B cell (primary cell): ENCODE measurements at regions not wholly inside any gene's neighbourhood (a gene's known extent, or its start where the extent isn't known, plus 50 kb on each side); places are given as distances from the start of the nearest gene placed in this dataset.

Source experiments
- ATAC-seq: fragments of 200-7000 bp; cut with Tn5 transposase; one replicate; pipeline ENCODE4 v1.10.0; 2021; ENCODE audit warnings: low read depth, mild to moderate bottlenecking, moderate number of reproducible peaks, moderate library complexity
- CTCF ChIA-PET: fragments of 350-600 bp; sonication (Branson Sonifier 250); formaldehyde crosslinking; loops from one replicate; lab custom pipeline; 2021; ENCODE audit warnings: antibody characterized with exemption, inconsistent platforms; lab: Charles Lee
- POLR2A ChIA-PET: fragments of 350-600 bp; sonication (Branson Sonifier 250); formaldehyde crosslinking; loops from one replicate; lab custom pipeline; 2021; ENCODE audit warnings: antibody characterized with exemption; lab: Charles Lee
- DNase-seq: peaks from one replicate; pipeline ENCODE4 v3.0.0; 2013
- H2AFZ ChIP-seq: 2 replicates; pipeline ENCODE4 v1.6.1; 2012; ENCODE audit warnings: mild to moderate bottlenecking, low read depth, low read length; ENCODE audit not compliant: insufficient read depth, poor library complexity, severe bottlenecking
- H3K27ac ChIP-seq, 2 donors: 1 replicate in 1 of 2; 2 replicates in 1 of 2; pipeline ENCODE4 v1.5.1; 2012 to 2013; ENCODE audit warnings: low read length in 2 of 2, mild to moderate bottlenecking in 2 of 2, moderate library complexity in 1 of 2
- H3K27me3 ChIP-seq, 4 experiments: fragments of 200-600 bp in 1 of 4; sonication (generic) in 1 of 4; replicated peaks in 1 of 4; 1 replicate in 2 of 4; 2 replicates in 2 of 4; pipeline versions ENCODE4 v1.6.1 to v1.7.0; 2013 to 2016; ENCODE audit warnings: low read length in 3 of 4, mild to moderate bottlenecking in 2 of 4, mixed read lengths in 1 of 4, moderate library complexity in 1 of 4; ENCODE audit not compliant: insufficient read depth in 4 of 4, control insufficient read depth in 3 of 4; ENCODE audit errors: control extremely low read depth in 1 of 4
- H3K36me3 ChIP-seq, 2 experiments: replicated peaks in 1 of 2; 1 replicate in 1 of 2; 2 replicates in 1 of 2; pipeline versions ENCODE4 v1.6.1 to v1.7.1; 2013; ENCODE audit warnings: low read length in 1 of 2; ENCODE audit not compliant: insufficient read depth in 2 of 2, control insufficient read depth in 1 of 2; ENCODE audit errors: control extremely low read depth in 1 of 2, extremely low read depth in 1 of 2
- H3K4me1 ChIP-seq, 2 donors: fragments of 200-600 bp in 1 of 2; sonication (generic) in 1 of 2; 1 replicate in 1 of 2; 2 replicates in 1 of 2; pipeline versions ENCODE4 v1.5.1 to v1.6.1; 2013 to 2017; ENCODE audit warnings: low read length in 2 of 2; ENCODE audit not compliant: control insufficient read depth in 2 of 2, insufficient read depth in 2 of 2
- H3K4me2 ChIP-seq: replicated peaks from 2 replicates; pipeline ENCODE3; 2012; ENCODE audit warnings: mild to moderate bottlenecking, low read depth, low read length; ENCODE audit not compliant: poor library complexity, severe bottlenecking
- H3K4me3 ChIP-seq, 5 experiments: fragments of 200-600 bp in 1 of 5; sonication (generic) in 1 of 5; 1 replicate in 3 of 5; 2 replicates in 2 of 5; pipeline versions ENCODE4 v1.5.1 to v1.7.0; 2011 to 2016; ENCODE audit warnings: low read length in 4 of 5, mild to moderate bottlenecking in 4 of 5, low read depth in 2 of 5, control low read depth in 1 of 5, moderate library complexity in 1 of 5; ENCODE audit not compliant: insufficient read depth in 1 of 5; ENCODE audit errors: control extremely low read depth in 1 of 5, extremely low read depth in 1 of 5
- H3K79me2 ChIP-seq: fragments of 200-600 bp; sonication (generic); one replicate; pipeline ENCODE4 v1.6.0; 2016; ENCODE audit warnings: low read length; ENCODE audit not compliant: control insufficient read depth, insufficient read depth
- H3K9ac ChIP-seq: fragments of 200-600 bp; sonication (generic); 2 replicates; pipeline ENCODE4 v1.6.1; 2017; ENCODE audit warnings: mild to moderate bottlenecking, low read length, moderate library complexity
- H3K9me3 ChIP-seq, 3 donors: one replicate each; pipeline versions ENCODE4 v1.6.1 to v1.7.1; 2013; ENCODE audit warnings: low read length in 2 of 3; ENCODE audit not compliant: control insufficient read depth in 2 of 3, insufficient read depth in 1 of 3; ENCODE audit errors: control extremely low read depth in 1 of 3
- H4K20me1 ChIP-seq: 2 replicates; pipeline ENCODE4 v1.6.0; 2012; ENCODE audit warnings: mild to moderate bottlenecking, low read length; ENCODE audit not compliant: insufficient read depth, control insufficient read depth, poor library complexity, severe bottlenecking
- H3K27ac Mint-ChIP-seq: one replicate; pipeline ENCODE4 v1.8.0; 2021; ENCODE audit warnings: mixed read lengths
- H3K27me3 Mint-ChIP-seq: one replicate; pipeline ENCODE4 v1.8.0; 2021; ENCODE audit warnings: mixed read lengths
- H3K4me1 Mint-ChIP-seq: one replicate; pipeline ENCODE4 v1.8.0; 2021; ENCODE audit warnings: mixed read lengths
- H3K4me3 Mint-ChIP-seq: one replicate; pipeline ENCODE4 v1.8.0; 2021; ENCODE audit warnings: mixed read lengths
- H3K9me3 Mint-ChIP-seq: one replicate; pipeline ENCODE4 v1.8.0; 2022; ENCODE audit warnings: mixed read lengths; ENCODE audit not compliant: insufficient read depth
- EZH2 ChIP-seq: IDR thresholded peaks from 2 replicates; pipeline ENCODE4 v1.6.1; 2012; ENCODE audit warnings: borderline replicate concordance, low read depth, mild to moderate bottlenecking, moderate library complexity, low read length; ENCODE audit not compliant: insufficient read depth, poor library complexity, severe bottlenecking
- WGBS: methylation state at CpG from one replicate; pipeline ENCODE4 v1.1.5; 2013; ENCODE audit warnings: missing lambda C conversion rate; ENCODE audit not compliant: insufficient coverage; 5-methylcytosine and 5-hydroxymethylcytosine counted together
- intact Hi-C: fragments of 100-400 bp; cut with micrococcal nuclease; formaldehyde crosslinking; loops from one replicate; pipeline ENCODE4 v1.10.0; 2022
- TF ChIP-seq, protein P1 (sequence below): fragments of 200-600 bp; IDR thresholded peaks from one replicate; pipeline ENCODE4 v1.8.0; 2022; ENCODE audit warnings: antibody characterized with exemption, mild to moderate bottlenecking

- Mint-ChIP-seq H3K27ac (no peak overlapping the region), H3K4me3 (no peak overlapping the region), H3K9me3 (no peaks in the 10 kb centered on the region), H3K27me3 (no peaks in the 10 kb centered on the region), H3K4me1 (no peaks in the 10 kb centered on the region)
- CTCF ChIA-PET, result interaction anchor here (0.5 kb wide), 1 partner anchor 36 kb away, joined by 4 read pairs; no protein-coding TSS in a partner anchor
- ATAC-seq, result no peak
- no peak overlapping the region for H2AFZ ChIP-seq
- no peak overlapping the region for H3K9ac ChIP-seq
- no peaks in the 10 kb centered on the region for H3K27me3 ChIP-seq
- TF ChIP-seq EZH2, result no peak
- TF ChIP-seq, protein P1, sequence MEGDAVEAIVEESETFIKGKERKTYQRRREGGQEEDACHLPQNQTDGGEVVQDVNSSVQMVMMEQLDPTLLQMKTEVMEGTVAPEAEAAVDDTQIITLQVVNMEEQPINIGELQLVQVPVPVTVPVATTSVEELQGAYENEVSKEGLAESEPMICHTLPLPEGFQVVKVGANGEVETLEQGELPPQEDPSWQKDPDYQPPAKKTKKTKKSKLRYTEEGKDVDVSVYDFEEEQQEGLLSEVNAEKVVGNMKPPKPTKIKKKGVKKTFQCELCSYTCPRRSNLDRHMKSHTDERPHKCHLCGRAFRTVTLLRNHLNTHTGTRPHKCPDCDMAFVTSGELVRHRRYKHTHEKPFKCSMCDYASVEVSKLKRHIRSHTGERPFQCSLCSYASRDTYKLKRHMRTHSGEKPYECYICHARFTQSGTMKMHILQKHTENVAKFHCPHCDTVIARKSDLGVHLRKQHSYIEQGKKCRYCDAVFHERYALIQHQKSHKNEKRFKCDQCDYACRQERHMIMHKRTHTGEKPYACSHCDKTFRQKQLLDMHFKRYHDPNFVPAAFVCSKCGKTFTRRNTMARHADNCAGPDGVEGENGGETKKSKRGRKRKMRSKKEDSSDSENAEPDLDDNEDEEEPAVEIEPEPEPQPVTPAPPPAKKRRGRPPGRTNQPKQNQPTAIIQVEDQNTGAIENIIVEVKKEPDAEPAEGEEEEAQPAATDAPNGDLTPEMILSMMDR, result no peak
- no peak overlapping the region for H3K27ac ChIP-seq
- no peaks in the 10 kb centered on the region for H3K4me1 ChIP-seq
- H3K4me2 ChIP-seq, result no peak overlapping the region
- WGBS, result 70% methylated on average over 2 of the region's 2 CpGs
- no peak for DNase-seq
- POLR2A ChIA-PET, result no interaction called here
- H4K20me1 ChIP-seq, result no peaks in the 10 kb centered on the region
- H3K36me3 ChIP-seq, result no peaks in the 10 kb centered on the region
- no peaks in the 10 kb centered on the region for H3K79me2 ChIP-seq
- intact Hi-C loops, result no loop called here
- peaks cover 0 to 9% (median 0%) of the 10 kb centered on the region in 3 donors for H3K9me3 ChIP-seq
- H3K4me3 ChIP-seq, result no peak overlapping the region
These were observed 449.5 kb upstream of the MKI67 start for GRCh38 chr10:128575761-128576160.

DNA sequence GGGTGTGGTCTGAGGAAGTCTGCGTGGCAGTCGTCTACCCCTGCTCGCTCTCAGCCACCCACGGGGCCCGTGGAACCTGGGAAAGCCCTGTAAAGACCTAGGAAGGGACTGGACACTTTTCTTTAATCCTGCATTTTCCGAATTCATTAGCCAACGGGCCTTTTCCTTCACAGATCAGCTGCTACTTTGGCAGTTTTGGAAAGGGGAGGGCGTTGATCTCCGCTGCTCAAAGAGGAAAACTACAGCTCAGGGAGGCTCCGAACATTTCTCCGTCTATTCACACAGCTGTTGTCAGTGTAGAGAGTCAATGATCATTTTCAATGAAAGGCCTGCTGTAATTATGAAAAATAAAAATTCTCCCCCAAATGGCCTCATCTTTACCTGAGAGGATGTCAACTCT lies 450.1 kb upstream of the MKI67 start:
- Histone ChIP-seq H3K36me3 (no peaks in the 10 kb centered on the region), H4K20me1 (no peaks in the 10 kb centered on the region), H3K27me3 (no peaks in the 10 kb centered on the region), H2AFZ (no peak overlapping the region), H3K4me1 (no peaks in the 10 kb centered on the region), H3K9me3 (peaks cover 0 to 9% (median 0%) of the 10 kb centered on the region in 3 donors), H3K4me2 (no peak overlapping the region), H3K79me2 (no peaks in the 10 kb centered on the region), H3K9ac (no peak overlapping the region), H3K27ac (no peak overlapping the region), H3K4me3 (no peak overlapping the region)
- TF ChIP-seq, protein P1, result no peak
- TF ChIP-seq EZH2, result no peak
- ChIA-PET POLR2A (no interaction called here), CTCF (interaction anchor here (0.5 kb wide), 1 partner anchor 36 kb away, joined by 4 read pairs; no protein-coding TSS in a partner anchor)
- DNase-seq, result no peak
- 86% methylated on average over 5 of the region's 11 CpGs for WGBS
- Mint-ChIP-seq H3K27me3 (no peaks in the 10 kb centered on the region), H3K4me1 (no peaks in the 10 kb centered on the region), H3K27ac (no peak overlapping the region), H3K9me3 (no peaks in the 10 kb centered on the region), H3K4me3 (no peak overlapping the region)
- intact Hi-C loops, result no loop called here
- ATAC-seq, result no peak
